Esophagus mucosa (tissue), 1 donor: ENCODE measurements at regions not wholly inside any gene's neighbourhood (a gene's known extent, or its start where the extent isn't known, plus 50 kb on each side); places are given as distances from the start of the nearest gene placed in this dataset.
"Not testable (repeated sequence)": the region's sequence is repeated elsewhere in the genome, so short reads cannot be mapped to it uniquely, and the experiment has no call there.

Source experiments
- ATAC-seq: fragments of 200-7000 bp; cut with Tn5 transposase; one replicate; pipeline ENCODE4 v1.9.1; 2020
- donor health status: DM: yes; HTN: yes; CAD: no.

GRCh38 chr14:40099316-40099715 is 667.1 kb upstream of the FBXO33 start:
- ATAC-seq: no peak

- ATAC-seq: no peak
Measured at GRCh38 chr14:40098468-40098867, 666.2 kb upstream of the FBXO33 start.

GRCh38 chr14:40096968-40097367 is 664.7 kb upstream of the FBXO33 start:
- no peak for ATAC-seq

GRCh38 chr14:40093800-40094199 is 661.6 kb upstream of the FBXO33 start:
- ATAC-seq: no peak

GRCh38 chr14:40074169-40074568 is 641.9 kb upstream of the FBXO33 start:
- ATAC-seq: no peak

GRCh38 chr14:40072175-40072574 is 639.9 kb upstream of the FBXO33 start:
- no peak for ATAC-seq

- ATAC-seq: no peak
Measured at GRCh38 chr14:40058901-40059897, 627.0 kb upstream of the FBXO33 start.

GRCh38 chr14:40053416-40053815 is 621.2 kb upstream of the FBXO33 start:
- no peak for ATAC-seq

GRCh38 chr14:40028991-40029390 is 596.8 kb upstream of the FBXO33 start:
- no peak for ATAC-seq

GRCh38 chr14:40025101-40025500 is 592.9 kb upstream of the FBXO33 start:
- ATAC-seq: no peak

- no peak for ATAC-seq
Measured at GRCh38 chr14:40010961-40011360, 578.7 kb upstream of the FBXO33 start.

GRCh38 chr14:40009771-40010170 is 577.5 kb upstream of the FBXO33 start:
- ATAC-seq: no peak

- ATAC-seq: not testable (repeated sequence)
Measured at GRCh38 chr14:40008345-40008744, 576.1 kb upstream of the FBXO33 start.

- no peak for ATAC-seq
Measured at GRCh38 chr14:40004871-40005500, 572.8 kb upstream of the FBXO33 start.

- no peak for ATAC-seq
Measured at GRCh38 chr14:40003773-40004172, 571.5 kb upstream of the FBXO33 start.

GRCh38 chr14:39998854-39999253 is 566.6 kb upstream of the FBXO33 start:
- ATAC-seq: no peak

GRCh38 chr14:39998114-39998513 is 565.9 kb upstream of the FBXO33 start:
- ATAC-seq: no peak

- ATAC-seq: no peak
Measured at GRCh38 chr14:39991041-39991440, 558.8 kb upstream of the FBXO33 start.

GRCh38 chr14:39988939-39989338 is 556.7 kb upstream of the FBXO33 start:
- ATAC-seq: no peak

- ATAC-seq: no peak
Measured at GRCh38 chr14:39984323-39984722, 552.1 kb upstream of the FBXO33 start.

- ATAC-seq: no peak
Measured at GRCh38 chr14:39977198-39977597, 545.0 kb upstream of the FBXO33 start.

- ATAC-seq: no peak
Measured at GRCh38 chr14:39974036-39974435, 541.8 kb upstream of the FBXO33 start.

- ATAC-seq: no peak
Measured at GRCh38 chr14:39972704-39973103, 540.5 kb upstream of the FBXO33 start.

GRCh38 chr14:39967885-39968284 is 535.7 kb upstream of the FBXO33 start:
- ATAC-seq: no peak
